GM12878 (cell line): ENCODE measurements at regions not wholly inside any gene's neighbourhood (a gene's known extent, or its start where the extent isn't known, plus 50 kb on each side); places are given as distances from the start of the nearest gene placed in this dataset.

Experiments
- CHD2 ChIP-seq: IDR thresholded peaks from 2 replicates; pipeline ENCODE4 v1.6.1; 2011; ENCODE audit warnings: low read depth, low read length, improper control_type of control experiment, borderline replicate concordance
- E4F1 ChIP-seq: fragments of 450-650 bp; IDR thresholded peaks from 2 replicates; pipeline ENCODE4 v1.6.1; 2018; ENCODE audit warnings: borderline replicate concordance, mild to moderate bottlenecking; ENCODE audit not compliant: partially characterized antibody
- ESRRA ChIP-seq: IDR thresholded peaks from 2 replicates; pipeline ENCODE4 v1.6.1; 2012; ENCODE audit warnings: mild to moderate bottlenecking, low read length, improper control_type of control experiment
- HDGF ChIP-seq: fragments of 450-650 bp; IDR thresholded peaks from 2 replicates; pipeline ENCODE4 v1.6.1; 2016; ENCODE audit warnings: antibody characterized with exemption
- JUNB ChIP-seq: IDR thresholded peaks from 2 replicates; pipeline ENCODE4 v1.6.1; 2016; ENCODE audit warnings: antibody characterized with exemption, mild to moderate bottlenecking
- JUND ChIP-seq: IDR thresholded peaks from 2 replicates; pipeline ENCODE4 v1.6.1; 2012; ENCODE audit warnings: low read depth, mild to moderate bottlenecking, low read length, improper control_type of control experiment, moderate library complexity
- KAT2A ChIP-seq: conservative IDR thresholded peaks from 2 replicates; pipeline ENCODE4 v1.6.1; 2011; ENCODE audit warnings: low read depth, low read length; ENCODE audit not compliant: control insufficient read depth
- LARP7 ChIP-seq: fragments of 450-650 bp; IDR thresholded peaks from 2 replicates; pipeline ENCODE4 v1.6.1; 2017; ENCODE audit warnings: mild to moderate bottlenecking
- MEF2A ChIP-seq: IDR thresholded peaks from 2 replicates; pipeline ENCODE4 v1.6.1; 2011; ENCODE audit warnings: low read depth, mild to moderate bottlenecking, low read length, moderate library complexity; ENCODE audit not compliant: insufficient read depth
- MTA2 ChIP-seq: fragments of 450-650 bp; IDR thresholded peaks from 2 replicates; pipeline ENCODE4 v1.6.1; 2016; ENCODE audit warnings: low read depth, mild to moderate bottlenecking, moderate library complexity
- NR2C1 ChIP-seq: fragments of 450-650 bp; IDR thresholded peaks from 2 replicates; pipeline ENCODE4 v1.6.1; 2017; ENCODE audit warnings: antibody characterized with exemption, mild to moderate bottlenecking, moderate library complexity
- PAX5 ChIP-seq: IDR thresholded peaks from 2 replicates; pipeline ENCODE4 v1.6.1; 2011; ENCODE audit warnings: low read depth, low read length, borderline replicate concordance
- POLR2A ChIP-seq: IDR thresholded peaks from 2 replicates; pipeline ENCODE4 v1.6.1; 2011; ENCODE audit warnings: low read depth, mild to moderate bottlenecking, low read length
- POLR2AphosphoS5 ChIP-seq: IDR thresholded peaks from 2 replicates; pipeline ENCODE4 v1.6.1; 2011; ENCODE audit warnings: mild to moderate bottlenecking, low read length, inconsistent platforms
- RAD21 ChIP-seq: IDR thresholded peaks from 2 replicates; pipeline ENCODE4 v1.6.1; 2011; ENCODE audit warnings: mild to moderate bottlenecking, low read depth, low read length, moderate library complexity; ENCODE audit not compliant: insufficient read depth
- RB1 ChIP-seq: fragments of 450-650 bp; formaldehyde crosslinking; IDR thresholded peaks from 2 replicates; pipeline ENCODE4 v1.6.1; 2017; ENCODE audit warnings: mild to moderate bottlenecking, borderline replicate concordance
- RCOR1 ChIP-seq: conservative IDR thresholded peaks from 2 replicates; pipeline ENCODE4 v1.6.1; 2012; ENCODE audit warnings: low read depth, low read length, improper control_type of control experiment
- RFX5 ChIP-seq: IDR thresholded peaks from 2 replicates; pipeline ENCODE4 v1.6.1; 2011; ENCODE audit warnings: low read depth, low read length, improper control_type of control experiment
- SIX5 ChIP-seq: IDR thresholded peaks from 2 replicates; pipeline ENCODE4 v1.6.1; 2011; ENCODE audit warnings: mild to moderate bottlenecking, low read depth, low read length, moderate library complexity; ENCODE audit not compliant: severe bottlenecking
- SMAD5 ChIP-seq: IDR thresholded peaks from 2 replicates; pipeline ENCODE4 v1.6.1; 2016; ENCODE audit warnings: antibody characterized with exemption, low read depth
- SPI1 ChIP-seq: IDR thresholded peaks from 2 replicates; pipeline ENCODE4 v1.6.1; 2011; ENCODE audit warnings: low read depth, mild to moderate bottlenecking, low read length, moderate library complexity, borderline replicate concordance; ENCODE audit not compliant: insufficient read depth
- USF1 ChIP-seq: IDR thresholded peaks from 2 replicates; pipeline ENCODE4 v1.6.1; 2011; ENCODE audit warnings: borderline replicate concordance, low read depth, mild to moderate bottlenecking, moderate library complexity, mixed read lengths, low read length; ENCODE audit not compliant: insufficient read depth; ENCODE audit errors: extremely low read length
- TF ChIP-seq, protein P1 (sequence below): fragments of 450-650 bp; IDR thresholded peaks from 2 replicates; pipeline ENCODE4 v1.6.1; 2016; ENCODE audit warnings: mild to moderate bottlenecking
- TF ChIP-seq, protein P2 (sequence below): fragments of 450-650 bp; formaldehyde crosslinking; IDR thresholded peaks from 2 replicates; pipeline ENCODE4 v1.4.0; 2022; ENCODE audit warnings: mild to moderate bottlenecking, moderate library complexity

- TF ChIP-seq USF1: no peak
- TF ChIP-seq JUNB: no peak
- TF ChIP-seq ESRRA: no peak
- TF ChIP-seq NR2C1: no peak
- no peak for TF ChIP-seq RFX5
- no peak for TF ChIP-seq SMAD5
- TF ChIP-seq MTA2: no peak
- no peak for TF ChIP-seq RAD21
- TF ChIP-seq MEF2A: no peak
- 0 out of 2 replicates have a peak, but pooled peaks have one; percentile 18 for TF ChIP-seq HDGF
- no peak for TF ChIP-seq SIX5
- TF ChIP-seq CHD2: 0 out of 2 replicates have a peak, but pooled peaks have one; percentile 14
- TF ChIP-seq RCOR1: no peak
- TF ChIP-seq LARP7: peak; percentile 56
- TF ChIP-seq PAX5: peak; percentile 67; the same call in 1 of the 2 replicates
- no peak for TF ChIP-seq E4F1
- peak; percentile 81 for TF ChIP-seq POLR2A
- peak; percentile 62 for TF ChIP-seq POLR2AphosphoS5
- TF ChIP-seq, protein P1, sequence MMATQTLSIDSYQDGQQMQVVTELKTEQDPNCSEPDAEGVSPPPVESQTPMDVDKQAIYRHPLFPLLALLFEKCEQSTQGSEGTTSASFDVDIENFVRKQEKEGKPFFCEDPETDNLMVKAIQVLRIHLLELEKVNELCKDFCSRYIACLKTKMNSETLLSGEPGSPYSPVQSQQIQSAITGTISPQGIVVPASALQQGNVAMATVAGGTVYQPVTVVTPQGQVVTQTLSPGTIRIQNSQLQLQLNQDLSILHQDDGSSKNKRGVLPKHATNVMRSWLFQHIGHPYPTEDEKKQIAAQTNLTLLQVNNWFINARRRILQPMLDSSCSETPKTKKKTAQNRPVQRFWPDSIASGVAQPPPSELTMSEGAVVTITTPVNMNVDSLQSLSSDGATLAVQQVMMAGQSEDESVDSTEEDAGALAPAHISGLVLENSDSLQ: peak; percentile 59
- TF ChIP-seq JUND: no peak
- TF ChIP-seq, protein P2, sequence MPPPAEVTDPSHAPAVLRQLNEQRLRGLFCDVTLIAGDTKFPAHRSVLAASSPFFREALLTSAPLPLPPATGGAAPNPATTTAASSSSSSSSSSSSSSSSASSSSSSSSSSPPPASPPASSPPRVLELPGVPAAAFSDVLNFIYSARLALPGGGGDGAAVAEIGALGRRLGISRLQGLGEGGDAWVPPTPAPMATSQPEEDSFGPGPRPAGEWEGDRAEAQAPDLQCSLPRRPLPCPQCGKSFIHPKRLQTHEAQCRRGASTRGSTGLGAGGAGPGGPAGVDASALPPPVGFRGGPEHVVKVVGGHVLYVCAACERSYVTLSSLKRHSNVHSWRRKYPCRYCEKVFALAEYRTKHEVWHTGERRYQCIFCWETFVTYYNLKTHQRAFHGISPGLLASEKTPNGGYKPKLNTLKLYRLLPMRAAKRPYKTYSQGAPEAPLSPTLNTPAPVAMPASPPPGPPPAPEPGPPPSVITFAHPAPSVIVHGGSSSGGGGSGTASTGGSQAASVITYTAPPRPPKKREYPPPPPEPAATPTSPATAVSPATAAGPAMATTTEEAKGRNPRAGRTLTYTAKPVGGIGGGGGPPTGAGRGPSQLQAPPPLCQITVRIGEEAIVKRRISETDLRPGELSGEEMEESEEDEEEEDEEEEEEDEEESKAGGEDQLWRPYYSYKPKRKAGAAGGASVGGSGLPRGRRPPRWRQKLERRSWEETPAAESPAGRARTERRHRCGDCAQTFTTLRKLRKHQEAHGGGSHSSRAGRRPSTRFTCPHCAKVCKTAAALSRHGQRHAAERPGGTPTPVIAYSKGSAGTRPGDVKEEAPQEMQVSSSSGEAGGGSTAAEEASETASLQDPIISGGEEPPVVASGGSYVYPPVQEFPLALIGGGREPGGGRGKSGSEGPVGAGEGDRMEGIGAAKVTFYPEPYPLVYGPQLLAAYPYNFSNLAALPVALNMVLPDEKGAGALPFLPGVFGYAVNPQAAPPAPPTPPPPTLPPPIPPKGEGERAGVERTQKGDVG (CRISPR knock-in tag): no peak
- TF ChIP-seq RB1: peak; percentile 79; the same call in 1 of the 2 replicates
- TF ChIP-seq SPI1: no peak
- no peak for TF ChIP-seq KAT2A
Measured at GRCh38 chr1:58903514-58904298, 119.9 kb upstream of the JUN start (continued).
